Central memory CD8-positive, alpha-beta T cell (primary cell): ENCODE measurements at regions not wholly inside any gene's neighbourhood (a gene's known extent, or its start where the extent isn't known, plus 50 kb on each side); places are given as distances from the start of the nearest gene placed in this dataset.

Source experiments
- ATAC-seq: fragments of 150-1000 bp; cut with Tn5 transposase; replicated peaks from 2 replicates; pipeline ENCODE4 v1.10.0; 2022; ENCODE audit warnings: mild to moderate bottlenecking, moderate FRiP score, moderate number of reproducible peaks; ENCODE audit not compliant: poor library complexity, severe bottlenecking; ENCODE audit errors: extremely low read depth
- DNase-seq, 2 donors: peaks; one replicate each; pipeline ENCODE4 v3.0.0; 2021; ENCODE audit warnings: low spot score in 2 of 2
- H3K27ac Mint-ChIP-seq: one replicate; pipeline ENCODE4 v1.8.0; 2022; ENCODE audit warnings: low read depth, mild to moderate bottlenecking, moderate library complexity, mixed read lengths
- H3K27me3 Mint-ChIP-seq: one replicate; pipeline ENCODE4 v1.8.0; 2022; ENCODE audit warnings: mixed read lengths
- H3K36me3 Mint-ChIP-seq: one replicate; pipeline ENCODE4 v1.8.0; 2022; ENCODE audit warnings: mild to moderate bottlenecking, moderate library complexity, mixed read lengths; ENCODE audit not compliant: insufficient read depth
- H3K4me1 Mint-ChIP-seq: one replicate; pipeline ENCODE4 v1.8.0; 2022; ENCODE audit warnings: mixed read lengths
- H3K4me3 Mint-ChIP-seq: one replicate; pipeline ENCODE4 v1.8.0; 2022; ENCODE audit warnings: mild to moderate bottlenecking, moderate library complexity, mixed read lengths
- H3K9me3 Mint-ChIP-seq: one replicate; pipeline ENCODE4 v1.8.0; 2022; ENCODE audit warnings: mixed read lengths

- DNase-seq = no peak
- Mint-ChIP-seq H3K27ac (no peak overlapping the region), H3K36me3 (no peaks in the 10 kb centered on the region), H3K9me3 (peaks cover 17% of the 10 kb centered on the region), H3K27me3 (no peaks in the 10 kb centered on the region), H3K4me1 (no peaks in the 10 kb centered on the region), H3K4me3 (no peak overlapping the region)
- no peak for ATAC-seq
Measured at GRCh38 chr7:46970131-46970430, 611.8 kb downstream of the TNS3 start.

- Mint-ChIP-seq H3K9me3 (peaks cover 17% of the 10 kb centered on the region), H3K4me1 (no peaks in the 10 kb centered on the region), H3K27me3 (no peaks in the 10 kb centered on the region), H3K36me3 (no peaks in the 10 kb centered on the region), H3K4me3 (no peak overlapping the region), H3K27ac (no peak overlapping the region)
- ATAC-seq = no peak
- DNase-seq = no peak
Measured at GRCh38 chr7:46969303-46970130, 612.4 kb downstream of the TNS3 start.

DNA sequence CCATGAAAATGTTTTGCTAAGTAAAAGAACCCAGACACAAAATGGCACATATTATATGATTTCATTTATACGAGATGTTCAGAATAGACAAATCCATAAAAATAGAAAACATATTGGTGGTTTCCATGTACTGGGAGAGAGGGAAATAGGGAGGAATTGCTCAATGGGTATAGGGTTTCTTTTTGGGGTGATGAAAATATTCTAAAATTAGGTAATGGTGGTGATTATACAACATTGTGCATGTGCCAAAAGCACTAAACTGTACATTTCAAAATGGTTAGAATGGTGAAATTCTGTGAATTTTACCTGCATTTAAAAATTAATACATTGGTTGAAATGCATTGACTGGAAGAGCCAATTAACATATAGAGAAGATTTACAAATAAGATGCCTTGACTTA lies 613.9 kb downstream of the TNS3 start:
- ATAC-seq (no peak), DNase-seq (no peak)

DNA sequence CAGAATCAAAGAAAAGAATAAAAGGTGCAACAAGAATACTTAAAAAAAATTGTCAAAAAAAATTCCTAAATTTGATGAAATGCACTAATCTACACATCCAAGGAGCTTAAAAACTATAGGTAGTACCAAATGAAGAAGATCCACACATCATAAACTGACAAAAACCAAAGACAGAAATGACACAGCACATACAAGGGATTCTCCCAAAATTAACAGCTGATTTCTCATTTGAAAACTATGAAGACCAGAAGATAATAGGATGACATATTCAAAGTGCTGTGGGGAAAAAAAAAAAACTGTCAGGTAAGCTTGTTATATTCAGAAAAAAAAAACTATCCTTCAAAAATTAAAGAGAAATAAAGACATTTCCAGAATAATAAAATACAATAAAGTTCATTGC lies 618.2 kb downstream of the TNS3 start:
- peaks cover 24% of the 10 kb centered on the region for H3K9me3 Mint-ChIP-seq

More for the DNA sequence above, 613.9 kb downstream of the TNS3 start:
- Mint-ChIP-seq H3K4me3 (no peak overlapping the region), H3K27me3 (no peaks in the 10 kb centered on the region), H3K4me1 (no peaks in the 10 kb centered on the region), H3K36me3 (no peaks in the 10 kb centered on the region), H3K27ac (no peak overlapping the region), H3K9me3 (peaks cover 31% of the 10 kb centered on the region)

DNA sequence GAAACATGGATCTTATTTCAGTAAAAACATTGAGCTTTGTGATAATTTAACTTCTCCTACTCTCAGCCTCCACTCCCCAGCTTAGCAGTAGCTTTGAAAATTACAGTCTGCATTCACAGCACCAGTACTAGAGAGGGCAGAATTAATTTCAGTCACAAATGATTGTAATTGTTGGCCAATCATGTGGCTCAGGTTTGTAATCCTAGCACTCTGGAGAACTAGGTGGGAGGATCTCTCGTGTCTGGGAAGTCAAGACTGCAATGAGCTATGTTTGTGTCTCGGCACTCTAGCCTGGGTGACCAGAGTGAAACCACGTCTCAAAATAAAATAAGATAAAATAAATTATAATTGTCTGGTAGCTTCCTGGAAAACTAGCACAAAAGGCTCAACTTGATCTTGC lies 620.9 kb downstream of the TNS3 start:
- Mint-ChIP-seq H3K36me3 (no peaks in the 10 kb centered on the region), H3K4me1 (no peaks in the 10 kb centered on the region), H3K27me3 (no peaks in the 10 kb centered on the region), H3K9me3 (peaks cover 18% of the 10 kb centered on the region), H3K27ac (no peak overlapping the region), H3K4me3 (no peak overlapping the region)
- DNase-seq (no peak), ATAC-seq (no peak)

More for the DNA sequence above, 618.2 kb downstream of the TNS3 start:
- Mint-ChIP-seq H3K27ac (no peak overlapping the region), H3K4me3 (no peak overlapping the region), H3K36me3 (no peaks in the 10 kb centered on the region), H3K27me3 (no peaks in the 10 kb centered on the region), H3K4me1 (no peaks in the 10 kb centered on the region)
- no peak for ATAC-seq
- no peak for DNase-seq

DNA sequence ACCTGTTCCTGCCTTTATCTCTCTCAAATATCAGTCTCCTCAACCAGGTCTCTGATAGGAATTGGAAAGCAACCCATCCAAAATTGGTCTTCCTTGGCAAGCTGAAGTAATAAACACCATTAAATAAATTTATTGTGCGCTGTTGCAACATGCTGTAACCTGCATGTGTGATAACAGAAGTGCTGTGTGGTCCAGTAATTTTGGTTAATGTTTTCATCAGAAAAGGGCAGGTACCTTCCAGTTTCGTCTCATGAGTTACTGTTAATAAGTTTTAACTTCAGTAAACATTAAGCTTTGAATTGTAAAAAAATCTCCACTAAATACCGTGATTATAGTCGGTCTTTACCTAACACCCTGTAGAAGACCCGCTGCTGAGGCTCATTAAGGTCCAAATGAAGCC lies 624.7 kb downstream of the TNS3 start:
- no peak overlapping the region for H3K4me3 Mint-ChIP-seq
- H3K27ac Mint-ChIP-seq = no peak overlapping the region
- H3K36me3 Mint-ChIP-seq = no peaks in the 10 kb centered on the region
- ATAC-seq (no peak), DNase-seq (no peak)
- no peaks in the 10 kb centered on the region for H3K27me3 Mint-ChIP-seq
- H3K4me1 Mint-ChIP-seq = no peaks in the 10 kb centered on the region
- H3K9me3 Mint-ChIP-seq = peaks cover 6% of the 10 kb centered on the region

GRCh38 chr7:46955531-46955930 lies 626.4 kb downstream of the TNS3 start:
- ATAC-seq = no peak
- Mint-ChIP-seq H3K4me1 (no peaks in the 10 kb centered on the region), H3K27me3 (no peaks in the 10 kb centered on the region), H3K9me3 (peaks cover 9% of the 10 kb centered on the region), H3K27ac (no peak overlapping the region), H3K4me3 (no peak overlapping the region), H3K36me3 (no peaks in the 10 kb centered on the region)
- DNase-seq = no peak

DNA sequence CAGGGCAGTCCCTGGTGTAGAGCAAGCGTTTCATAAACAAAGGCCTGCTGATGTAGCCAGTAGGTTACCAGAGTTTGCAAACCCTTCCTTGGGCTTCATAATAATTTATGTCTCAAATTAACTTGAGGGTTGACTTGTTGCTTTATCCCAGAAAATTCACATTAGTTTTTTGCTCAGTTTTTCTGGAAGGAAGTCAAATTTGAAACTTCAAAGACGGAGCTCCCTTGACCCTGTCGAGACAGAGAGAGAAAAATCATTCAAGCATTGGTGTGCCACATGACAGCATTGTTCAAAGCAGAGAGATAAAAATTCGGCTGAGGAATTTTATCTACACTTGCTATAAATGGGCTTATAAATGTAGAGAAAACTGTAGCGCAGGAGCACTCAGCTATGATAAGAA lies 627.7 kb downstream of the TNS3 start:
- Mint-ChIP-seq H3K4me1 (no peaks in the 10 kb centered on the region), H3K9me3 (peaks cover 18% of the 10 kb centered on the region), H3K27ac (no peak overlapping the region), H3K36me3 (no peaks in the 10 kb centered on the region), H3K4me3 (no peak overlapping the region), H3K27me3 (no peaks in the 10 kb centered on the region)
- ATAC-seq (no peak), DNase-seq (no peak)

DNA sequence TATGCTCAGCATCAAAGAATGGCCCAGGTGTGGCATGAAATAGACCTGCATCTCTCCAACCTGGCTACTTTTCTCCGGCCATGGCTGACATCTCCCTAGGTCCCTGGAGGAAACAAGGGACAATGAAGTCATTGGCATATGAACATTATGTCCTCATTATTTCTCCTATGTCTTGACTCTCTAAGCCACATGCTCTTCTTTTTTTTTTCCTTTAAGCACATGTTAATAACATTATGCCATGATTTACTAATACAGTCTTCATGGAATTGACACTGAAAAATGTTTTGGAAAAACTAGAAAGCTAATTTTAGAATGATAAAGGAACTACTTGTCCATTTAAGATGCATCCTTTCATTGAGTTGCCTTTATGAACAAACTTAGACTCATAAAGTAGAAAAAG lies 628.9 kb downstream of the TNS3 start:
- no peaks in the 10 kb centered on the region for H3K27me3 Mint-ChIP-seq
- H3K36me3 Mint-ChIP-seq = no peaks in the 10 kb centered on the region
- DNase-seq = no peak
- peaks cover 19% of the 10 kb centered on the region for H3K9me3 Mint-ChIP-seq
- H3K27ac Mint-ChIP-seq = no peak overlapping the region
- no peak for ATAC-seq
- H3K4me1 Mint-ChIP-seq = no peaks in the 10 kb centered on the region
- no peak overlapping the region for H3K4me3 Mint-ChIP-seq

- Mint-ChIP-seq H3K27ac (no peak overlapping the region), H3K27me3 (no peaks in the 10 kb centered on the region), H3K9me3 (peaks cover 25% of the 10 kb centered on the region), H3K4me1 (no peaks in the 10 kb centered on the region), H3K36me3 (no peaks in the 10 kb centered on the region), H3K4me3 (no peak overlapping the region)
- DNase-seq (no peak), ATAC-seq (no peak)
Measured at GRCh38 chr7:46949270-46949931, 632.5 kb downstream of the TNS3 start.

DNA sequence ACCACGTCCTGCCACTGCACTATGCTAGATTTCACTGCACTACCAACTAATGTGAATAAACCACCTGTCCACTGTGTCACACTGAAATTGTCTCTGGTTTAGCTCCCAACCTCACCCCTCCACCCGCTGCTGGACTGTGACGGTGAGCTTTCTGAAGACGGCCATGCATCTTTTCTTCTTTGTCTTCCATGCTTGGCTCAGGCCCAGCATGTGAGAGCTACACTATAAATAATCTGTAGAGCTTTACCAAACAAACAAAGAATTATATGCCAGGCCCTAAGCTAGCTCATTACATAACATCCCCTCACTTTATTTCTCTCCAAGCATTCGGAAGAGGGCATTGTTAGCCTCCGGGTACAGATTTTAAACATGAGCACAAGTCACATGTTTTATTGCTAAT lies 633.2 kb downstream of the TNS3 start:
- H3K4me3 Mint-ChIP-seq = no peak overlapping the region
- peaks cover 25% of the 10 kb centered on the region for H3K9me3 Mint-ChIP-seq
- no peaks in the 10 kb centered on the region for H3K4me1 Mint-ChIP-seq
- H3K27ac Mint-ChIP-seq = no peak overlapping the region
- H3K36me3 Mint-ChIP-seq = no peaks in the 10 kb centered on the region
- H3K27me3 Mint-ChIP-seq = no peaks in the 10 kb centered on the region
- DNase-seq = no peak
- ATAC-seq = no peak

GRCh38 chr7:46945328-46945727 lies 636.6 kb downstream of the TNS3 start:
- ATAC-seq = no peak
- no peaks in the 10 kb centered on the region for H3K36me3 Mint-ChIP-seq

GRCh38 chr7:46943996-46944395 lies 637.9 kb downstream of the TNS3 start:
- H3K36me3 Mint-ChIP-seq = no peaks in the 10 kb centered on the region
- H3K9me3 Mint-ChIP-seq = peaks cover 7% of the 10 kb centered on the region
- no peaks in the 10 kb centered on the region for H3K27me3 Mint-ChIP-seq
- no peaks in the 10 kb centered on the region for H3K4me1 Mint-ChIP-seq
- DNase-seq (no peak), ATAC-seq (no peak)
- no peak overlapping the region for H3K4me3 Mint-ChIP-seq
- no peak overlapping the region for H3K27ac Mint-ChIP-seq

More at GRCh38 chr7:46945328-46945727, 636.6 kb downstream of the TNS3 start:
- Mint-ChIP-seq H3K9me3 (peaks cover 15% of the 10 kb centered on the region), H3K4me3 (no peak overlapping the region), H3K4me1 (no peaks in the 10 kb centered on the region), H3K27ac (no peak overlapping the region), H3K27me3 (no peaks in the 10 kb centered on the region)
- DNase-seq = no peak
